ENCODE measurements at regions not wholly inside any gene's neighbourhood (a gene's known extent, or its start where the extent isn't known, plus 50 kb on each side); places are given as distances from the start of the nearest gene placed in this dataset.

DNA sequence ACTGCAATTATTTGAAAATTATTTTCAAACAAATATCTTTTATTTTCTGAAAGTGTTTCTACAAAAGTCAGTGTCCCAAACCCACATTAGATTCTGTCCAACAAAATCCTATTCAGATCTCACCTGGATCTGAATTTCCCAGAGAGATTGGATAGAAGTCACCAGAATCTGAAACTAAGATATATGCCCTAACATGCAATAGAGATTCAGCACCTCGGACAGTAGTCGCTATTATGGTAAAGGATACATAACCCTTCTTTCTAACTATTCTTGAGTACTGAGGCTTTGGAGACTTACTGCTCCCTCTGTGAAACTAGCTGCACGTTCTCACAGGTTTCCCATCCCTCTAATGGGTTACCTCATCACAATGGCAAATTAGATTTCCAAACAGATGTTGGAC is 151.4 kb downstream of the ID4 start:
- Histone ChIP-seq H3K14ac (ENCODE audit: low read length) (no peak overlapping the region), H2AK5ac (ENCODE audit: low read depth, low read length) (no peak overlapping the region), H3K4me1 (ENCODE audit: control insufficient read depth in 2 of 2, insufficient read depth in 1 of 2, low read depth in 1 of 2, low read length in 2 of 2) (no peaks in the 10 kb centered on the region), H3K23ac (ENCODE audit: low read depth, low read length, poor library complexity) (no peak overlapping the region), H2BK12ac (ENCODE audit: low read length) (no peak overlapping the region), H3K18ac (ENCODE audit: low read length) (no peak overlapping the region), H3K27me3 (ENCODE audit: control insufficient read depth in 3 of 3, insufficient read depth in 3 of 3, low read depth in 1 of 3, low read length in 3 of 3) (peaks cover 0 to 2% (median 0%) of the 10 kb centered on the region in 3 experiments), H3K9me3 (replicated peaks in 1 of 2; ENCODE audit: control insufficient read depth in 2 of 2, insufficient read depth in 1 of 2, low read depth in 1 of 2, low read length in 2 of 2) (no peaks in the 10 kb centered on the region), H4K91ac (ENCODE audit: low read depth, low read length, poor library complexity) (no peak overlapping the region), H3K36me3 (replicated peaks in 1 of 2; ENCODE audit: control insufficient read depth in 2 of 2, insufficient read depth in 2 of 2, low read length in 2 of 2) (no peaks in the 10 kb centered on the region), H2AFZ (ENCODE audit: low read length) (no peak overlapping the region), H2BK15ac (ENCODE audit: low read length) (no peak overlapping the region), H2BK120ac (ENCODE audit: low read depth, low read length) (no peak overlapping the region), H2BK5ac (ENCODE audit: low read length) (no peak overlapping the region), H3K4me2 (ENCODE audit: insufficient read depth, low read length, poor library complexity, severe bottlenecking) (no peak overlapping the region), H3K79me1 (ENCODE audit: low read depth, low read length) (no peaks in the 10 kb centered on the region), H3K9ac (ENCODE audit: low read depth, low read length, poor library complexity) (no peak overlapping the region), H3K27ac (replicated peaks; ENCODE audit: low read length) (no peak overlapping the region), H4K8ac (ENCODE audit: low read depth, low read length) (no peak overlapping the region), H3K4ac (ENCODE audit: low read length) (no peak overlapping the region), H3K4me3 (ENCODE audit: low read length in 2 of 2) (no peak overlapping the region)
- WGBS, 2 donors (ENCODE audit: extremely low coverage in 2 of 2, insufficient read length in 2 of 2, insufficient replicate concordance in 1 of 2) = no CpG with 5 or more reads among the region's 3 CpGs
- peak; percentile 27 for DNase-seq (ENCODE audit: low spot score)

DNA sequence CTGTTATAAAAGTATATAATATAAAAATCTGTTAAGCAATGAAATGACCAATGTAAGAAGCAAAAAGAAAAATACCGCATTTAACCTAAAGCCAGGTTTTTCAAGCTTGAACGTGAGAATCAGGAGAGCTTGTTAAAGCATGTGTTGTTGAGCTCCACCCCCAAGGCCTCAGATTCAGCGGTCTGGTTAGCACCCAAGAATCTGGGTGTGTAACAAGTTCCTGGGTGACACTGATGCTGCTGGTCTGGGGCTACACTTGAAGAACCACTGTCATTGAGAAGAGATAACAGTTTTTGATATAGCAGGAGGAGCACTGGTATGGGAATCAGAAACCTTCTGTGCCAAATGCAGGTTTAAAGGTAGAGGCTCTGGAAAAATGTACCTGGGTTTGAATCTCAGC is 154.0 kb downstream of the ID4 start:
- no peak overlapping the region for H3K23ac ChIP-seq (ENCODE audit: low read depth, low read length, poor library complexity)
- no peak for DNase-seq (ENCODE audit: low spot score)
- H4K8ac ChIP-seq (ENCODE audit: low read depth, low read length) = no peak overlapping the region
- H2AK5ac ChIP-seq (ENCODE audit: low read depth, low read length) = no peak overlapping the region
- peaks cover 0 to 4% of the 10 kb centered on the region in 2 donors for H3K4me1 ChIP-seq (ENCODE audit: control insufficient read depth in 2 of 2, insufficient read depth in 1 of 2, low read depth in 1 of 2, low read length in 2 of 2)
- H3K9ac ChIP-seq (ENCODE audit: low read depth, low read length, poor library complexity) = no peak overlapping the region
- no peak overlapping the region for H2BK5ac ChIP-seq (ENCODE audit: low read length)
- H2AFZ ChIP-seq (ENCODE audit: low read length) = no peak overlapping the region
- H3K4me3 ChIP-seq (ENCODE audit: low read length in 2 of 2) = no peak overlapping the region
- peaks cover 0 to 18% (median 0%) of the 10 kb centered on the region in 3 experiments for H3K27me3 ChIP-seq (ENCODE audit: control insufficient read depth in 3 of 3, insufficient read depth in 3 of 3, low read depth in 1 of 3, low read length in 3 of 3)
- no peaks in the 10 kb centered on the region for H3K9me3 ChIP-seq (replicated peaks in 1 of 2; ENCODE audit: control insufficient read depth in 2 of 2, insufficient read depth in 1 of 2, low read depth in 1 of 2, low read length in 2 of 2)
- no peak overlapping the region for H2BK120ac ChIP-seq (ENCODE audit: low read depth, low read length)
- WGBS, 2 donors (ENCODE audit: extremely low coverage in 2 of 2, insufficient read length in 2 of 2, insufficient replicate concordance in 1 of 2) = no CpG with 5 or more reads among the region's 3 CpGs
- H3K18ac ChIP-seq (ENCODE audit: low read length) = no peak overlapping the region
- no peak overlapping the region for H4K91ac ChIP-seq (ENCODE audit: low read depth, low read length, poor library complexity)
- H3K36me3 ChIP-seq (replicated peaks in 1 of 2; ENCODE audit: control insufficient read depth in 2 of 2, insufficient read depth in 2 of 2, low read length in 2 of 2) = no peaks in the 10 kb centered on the region
- no peaks in the 10 kb centered on the region for H3K79me1 ChIP-seq (ENCODE audit: low read depth, low read length)
- H2BK15ac ChIP-seq (ENCODE audit: low read length) = no peak overlapping the region
- H3K14ac ChIP-seq (ENCODE audit: low read length) = no peak overlapping the region
- no peak overlapping the region for H2BK12ac ChIP-seq (ENCODE audit: low read length)
- H3K4ac ChIP-seq (ENCODE audit: low read length) = no peak overlapping the region
- H3K4me2 ChIP-seq (ENCODE audit: insufficient read depth, low read length, poor library complexity, severe bottlenecking) = no peak overlapping the region
- H3K27ac ChIP-seq (replicated peaks; ENCODE audit: low read length) = no peak overlapping the region

DNA sequence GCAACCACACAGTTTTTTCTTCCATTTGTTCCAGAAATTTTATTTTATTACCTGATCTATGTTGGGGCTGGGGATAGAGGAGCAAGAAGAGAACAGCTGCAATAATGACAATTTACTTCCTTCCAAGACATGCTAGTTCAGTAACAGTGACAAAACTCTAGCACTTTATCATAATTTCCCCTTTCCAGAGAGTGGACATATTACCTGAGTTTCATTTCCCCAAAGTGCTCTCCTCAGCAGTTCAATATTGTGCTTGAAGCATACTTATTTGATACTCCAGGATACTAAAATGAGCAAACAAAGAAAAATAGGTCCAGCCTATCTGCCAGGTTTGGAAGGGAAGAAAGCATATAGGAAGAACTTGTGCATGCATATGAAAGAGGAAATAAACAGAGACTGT is 157.7 kb downstream of the ID4 start:
- Histone ChIP-seq H3K23ac (ENCODE audit: low read depth, low read length, poor library complexity) (no peak overlapping the region), H2BK120ac (ENCODE audit: low read depth, low read length) (no peak overlapping the region)

DNA sequence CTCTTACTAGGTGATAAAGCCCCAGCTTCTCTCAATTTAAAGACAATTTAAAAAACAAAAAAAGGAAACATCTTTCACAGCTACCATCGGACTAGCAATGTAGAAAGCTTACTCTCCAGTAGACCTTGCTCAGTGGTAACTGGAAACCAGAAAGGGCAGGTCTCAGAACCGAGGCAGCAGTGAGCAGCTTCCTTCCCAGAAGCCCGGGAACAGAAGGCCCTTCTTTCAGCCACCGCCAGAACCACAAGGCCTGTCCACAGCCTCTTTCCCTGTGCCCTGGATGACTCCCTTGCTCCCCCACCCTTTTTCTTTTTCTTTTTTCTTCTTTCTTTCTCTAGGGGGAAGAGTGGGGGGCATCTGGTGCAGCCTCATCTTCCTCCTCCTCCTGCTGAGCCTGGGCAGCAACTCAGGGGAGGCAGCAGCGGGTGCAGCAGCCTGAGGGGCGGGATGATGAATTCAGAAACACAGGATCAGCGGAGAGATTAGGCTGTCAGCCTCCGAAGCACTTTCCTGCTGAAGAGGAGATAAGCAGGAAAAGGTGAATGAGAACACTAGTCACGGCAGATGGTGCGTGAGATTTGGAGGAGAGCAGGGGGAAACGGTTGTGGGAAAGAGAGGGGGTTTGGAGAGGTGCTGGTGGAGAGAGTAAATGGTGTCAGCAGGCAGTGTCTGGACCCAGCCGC is 158.5 kb downstream of the ID4 start:
- no peak overlapping the region for H2AFZ ChIP-seq (ENCODE audit: low read length)
- H2BK15ac ChIP-seq (ENCODE audit: low read length) = no peak overlapping the region
- peak overlapping the region; percentile 50 for H2AK5ac ChIP-seq (ENCODE audit: low read depth, low read length)
- peaks cover 0 to 18% (median 0%) of the 10 kb centered on the region in 3 experiments for H3K27me3 ChIP-seq (ENCODE audit: control insufficient read depth in 3 of 3, insufficient read depth in 3 of 3, low read depth in 1 of 3, low read length in 3 of 3)
- no peak overlapping the region for H3K23ac ChIP-seq (ENCODE audit: low read depth, low read length, poor library complexity)
- H3K9ac ChIP-seq (ENCODE audit: low read depth, low read length, poor library complexity) = no peak overlapping the region
- H3K27ac ChIP-seq (replicated peaks; ENCODE audit: low read length) = peak overlapping the region; percentile 23
- H3K14ac ChIP-seq (ENCODE audit: low read length) = no peak overlapping the region
- H3K79me1 ChIP-seq (ENCODE audit: low read depth, low read length) = no peaks in the 10 kb centered on the region
- no peak overlapping the region for H3K4me3 ChIP-seq (ENCODE audit: low read length in 2 of 2)
- H3K18ac ChIP-seq (ENCODE audit: low read length) = peak overlapping the region; percentile 33
- H2BK5ac ChIP-seq (ENCODE audit: low read length) = no peak overlapping the region
- H4K8ac ChIP-seq (ENCODE audit: low read depth, low read length) = peak overlapping the region; percentile 4
- no peak overlapping the region for H3K4me2 ChIP-seq (ENCODE audit: insufficient read depth, low read length, poor library complexity, severe bottlenecking)
- no peak overlapping the region for H3K4ac ChIP-seq (ENCODE audit: low read length)
- peaks cover 0 to 6% of the 10 kb centered on the region in 2 donors for H3K9me3 ChIP-seq (replicated peaks in 1 of 2; ENCODE audit: control insufficient read depth in 2 of 2, insufficient read depth in 1 of 2, low read depth in 1 of 2, low read length in 2 of 2)
- no peak overlapping the region for H2BK12ac ChIP-seq (ENCODE audit: low read length)
- WGBS, 2 donors (ENCODE audit: extremely low coverage in 2 of 2, insufficient read length in 2 of 2, insufficient replicate concordance in 1 of 2) = 100% methylated on average over 1 of the region's 12 CpGs; no CpG with 5 or more reads in 1 of the 2 donors
- no peak overlapping the region for H2BK120ac ChIP-seq (ENCODE audit: low read depth, low read length)
- H4K91ac ChIP-seq (ENCODE audit: low read depth, low read length, poor library complexity) = no peak overlapping the region
- no peak for DNase-seq (ENCODE audit: low spot score)
- no peaks in the 10 kb centered on the region for H3K36me3 ChIP-seq (replicated peaks in 1 of 2; ENCODE audit: control insufficient read depth in 2 of 2, insufficient read depth in 2 of 2, low read length in 2 of 2)
- peaks cover 0 to 4% of the 10 kb centered on the region in 2 donors for H3K4me1 ChIP-seq (ENCODE audit: control insufficient read depth in 2 of 2, insufficient read depth in 1 of 2, low read depth in 1 of 2, low read length in 2 of 2)

More for the DNA sequence above, 157.7 kb downstream of the ID4 start:
- Histone ChIP-seq H2BK15ac (ENCODE audit: low read length) (no peak overlapping the region), H3K18ac (ENCODE audit: low read length) (no peak overlapping the region), H2BK12ac (ENCODE audit: low read length) (no peak overlapping the region), H3K4me1 (ENCODE audit: control insufficient read depth in 2 of 2, insufficient read depth in 1 of 2, low read depth in 1 of 2, low read length in 2 of 2) (peaks cover 0 to 4% of the 10 kb centered on the region in 2 donors), H4K91ac (ENCODE audit: low read depth, low read length, poor library complexity) (no peak overlapping the region), H3K36me3 (replicated peaks in 1 of 2; ENCODE audit: control insufficient read depth in 2 of 2, insufficient read depth in 2 of 2, low read length in 2 of 2) (no peaks in the 10 kb centered on the region), H3K4ac (ENCODE audit: low read length) (no peak overlapping the region), H3K27ac (replicated peaks; ENCODE audit: low read length) (no peak overlapping the region), H3K4me3 (ENCODE audit: low read length in 2 of 2) (no peak overlapping the region), H4K8ac (ENCODE audit: low read depth, low read length) (no peak overlapping the region), H3K9me3 (replicated peaks in 1 of 2; ENCODE audit: control insufficient read depth in 2 of 2, insufficient read depth in 1 of 2, low read depth in 1 of 2, low read length in 2 of 2) (peaks cover 0 to under 1% of the 10 kb centered on the region in 2 donors), H3K4me2 (ENCODE audit: insufficient read depth, low read length, poor library complexity, severe bottlenecking) (no peak overlapping the region), H2BK5ac (ENCODE audit: low read length) (no peak overlapping the region), H2AK5ac (ENCODE audit: low read depth, low read length) (no peak overlapping the region), H3K9ac (ENCODE audit: low read depth, low read length, poor library complexity) (no peak overlapping the region), H3K79me1 (ENCODE audit: low read depth, low read length) (no peaks in the 10 kb centered on the region), H3K27me3 (ENCODE audit: control insufficient read depth in 3 of 3, insufficient read depth in 3 of 3, low read depth in 1 of 3, low read length in 3 of 3) (peaks cover 0 to 18% (median 0%) of the 10 kb centered on the region in 3 experiments), H3K14ac (ENCODE audit: low read length) (no peak overlapping the region), H2AFZ (ENCODE audit: low read length) (no peak overlapping the region)
- DNase-seq (ENCODE audit: low spot score) = no peak

Data from neuronal stem cell (in vitro differentiated cells).